ENCODE measurements at regions not wholly inside any gene's neighbourhood (a gene's known extent, or its start where the extent isn't known, plus 50 kb on each side); places are given as distances from the start of the nearest gene placed in this dataset.
"Not testable (repeated sequence)": the region's sequence is repeated elsewhere in the genome, so short reads cannot be mapped to it uniquely, and the experiment has no call there.

DNA sequence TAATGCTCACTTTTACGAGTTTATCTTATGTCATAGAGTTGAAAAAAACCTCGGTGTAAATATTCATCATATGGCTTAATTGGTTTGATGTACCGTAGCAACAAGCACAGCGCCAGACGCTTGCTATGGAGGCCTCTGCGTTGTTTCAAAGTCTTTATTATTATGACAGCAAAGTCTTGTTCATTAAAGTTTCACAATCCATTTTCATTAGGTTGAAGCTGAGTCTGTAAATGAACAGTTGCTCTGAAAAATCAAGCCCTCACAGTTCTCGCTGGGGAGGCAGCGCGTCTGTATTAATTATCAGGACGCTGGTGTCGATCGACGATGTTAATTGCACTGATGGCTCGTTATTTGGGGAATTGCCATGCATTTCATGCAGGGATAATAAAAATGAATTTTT lies 185.6 kb downstream of the INSC start:
- no peak for DNase-seq (ENCODE audit: low spot score)

DNA sequence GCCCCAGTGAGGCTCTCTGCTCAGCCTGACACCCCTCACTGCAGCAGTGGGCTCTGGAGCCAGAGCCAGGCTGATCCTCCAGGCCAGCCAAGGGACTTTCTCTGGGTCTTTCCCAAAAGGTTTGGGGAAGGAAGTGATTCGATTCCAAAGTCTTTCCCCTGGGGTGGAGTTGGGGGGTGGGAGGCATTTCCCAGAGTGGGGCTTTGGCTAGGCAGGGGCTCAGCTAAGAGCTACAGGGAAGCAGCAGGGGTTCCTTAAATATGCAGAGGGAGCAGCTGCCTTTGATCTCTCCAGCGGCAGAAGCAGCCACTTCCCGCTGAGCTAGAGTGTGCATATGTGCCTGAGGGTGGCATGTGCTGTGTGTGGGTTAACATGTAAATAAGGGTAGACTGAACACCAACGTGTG lies 192.9 kb downstream of the INSC start:
- no peak for DNase-seq (ENCODE audit: low spot score)

DNA sequence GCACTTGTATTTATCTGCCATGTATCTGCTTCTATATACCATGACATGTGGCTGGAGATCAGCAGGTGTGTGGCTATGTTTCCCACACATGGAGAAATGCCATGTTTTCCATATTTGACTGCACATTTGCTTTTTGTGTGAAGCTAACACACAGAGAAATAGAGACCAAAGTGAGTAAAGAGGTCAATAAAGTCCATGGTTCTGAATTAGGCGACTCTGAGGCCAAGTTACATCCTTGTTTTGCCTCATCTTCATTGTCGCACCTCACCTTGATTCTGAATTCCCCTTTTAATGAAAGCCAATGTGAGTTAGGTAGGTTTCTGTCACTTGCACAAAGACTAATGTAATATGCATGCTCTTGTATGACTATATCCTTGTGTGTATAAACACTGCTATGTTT lies 194.1 kb downstream of the INSC start:
- no peak for DNase-seq (ENCODE audit: low spot score)

DNA sequence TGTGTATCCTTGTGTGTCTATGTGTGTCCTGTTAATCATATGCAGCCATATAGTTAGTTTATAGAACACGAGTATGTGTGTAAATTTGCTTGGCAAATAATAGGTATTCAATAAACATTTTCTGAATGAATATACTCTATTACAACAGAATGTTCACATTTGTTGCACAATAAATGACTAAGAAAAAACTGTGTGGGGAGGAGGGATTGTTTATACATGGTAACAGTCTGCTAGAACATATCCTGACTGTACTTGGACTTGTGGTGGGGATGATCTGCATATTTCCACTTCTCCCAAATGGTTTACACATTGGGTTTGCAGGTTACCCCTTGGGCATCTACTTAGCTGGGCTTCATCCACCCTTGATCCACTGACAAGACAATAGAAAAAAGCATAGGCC lies 194.6 kb downstream of the INSC start:
- DNase-seq (ENCODE audit: low spot score) = no peak

DNA sequence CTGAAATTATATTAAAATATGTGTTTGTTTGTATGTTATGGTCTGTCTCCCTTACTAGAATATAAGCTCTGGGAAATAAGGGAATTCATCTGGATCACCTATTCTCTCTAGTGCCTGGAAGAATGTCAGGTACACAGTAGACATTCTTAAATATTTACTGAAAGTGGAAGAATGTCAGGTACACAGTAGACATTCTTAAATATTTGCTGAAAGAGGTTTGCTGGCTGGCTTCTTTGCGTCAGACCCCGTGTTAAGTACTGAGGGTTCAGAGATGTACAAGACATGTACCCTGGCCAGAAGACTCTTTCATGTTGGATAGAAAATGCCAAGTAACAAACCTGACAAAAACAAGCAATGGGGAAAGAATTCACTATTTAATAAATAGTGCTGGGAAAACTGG lies 199.1 kb downstream of the INSC start:
- no peak for DNase-seq (ENCODE audit: low spot score)

DNA sequence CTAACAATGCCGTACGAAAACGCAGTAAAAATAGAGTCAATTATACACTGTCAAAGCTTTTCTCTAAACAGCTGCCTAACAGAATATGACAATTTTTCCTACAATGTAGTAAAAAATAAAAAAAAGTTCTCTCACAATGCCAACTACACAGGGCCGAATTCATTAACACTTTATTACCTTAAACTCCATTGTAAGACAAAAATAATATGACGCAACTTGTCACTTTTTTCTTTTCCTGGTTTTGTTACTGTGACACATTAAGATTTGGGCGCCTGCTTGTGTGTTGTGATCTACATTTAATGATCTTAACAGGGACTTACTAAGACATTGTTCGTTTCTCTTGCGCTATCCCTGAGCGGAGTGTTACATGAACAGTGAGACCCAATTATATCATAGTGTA lies 204.1 kb downstream of the INSC start:
- DNase-seq (ENCODE audit: low spot score) = no peak

DNA sequence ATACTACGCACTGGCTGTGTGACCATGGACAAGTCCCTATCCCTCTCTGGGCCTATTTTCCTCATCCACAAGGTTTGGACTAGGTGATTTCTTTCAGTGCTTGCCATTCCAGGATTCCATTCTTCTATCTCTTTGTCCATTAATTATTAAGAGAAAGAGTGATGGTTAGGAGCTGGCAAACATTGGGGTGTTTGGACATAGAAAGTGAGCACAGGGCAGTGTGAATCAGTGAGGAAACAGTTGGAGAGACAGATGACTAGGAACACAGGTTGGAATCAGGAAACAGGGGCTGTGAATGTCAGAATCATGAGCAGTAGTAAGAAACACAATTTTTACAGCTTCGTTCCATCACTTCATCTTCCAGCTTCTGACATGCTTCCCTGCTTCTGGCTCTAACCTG lies 211.8 kb downstream of the INSC start:
- no peak for DNase-seq (ENCODE audit: low spot score)

DNA sequence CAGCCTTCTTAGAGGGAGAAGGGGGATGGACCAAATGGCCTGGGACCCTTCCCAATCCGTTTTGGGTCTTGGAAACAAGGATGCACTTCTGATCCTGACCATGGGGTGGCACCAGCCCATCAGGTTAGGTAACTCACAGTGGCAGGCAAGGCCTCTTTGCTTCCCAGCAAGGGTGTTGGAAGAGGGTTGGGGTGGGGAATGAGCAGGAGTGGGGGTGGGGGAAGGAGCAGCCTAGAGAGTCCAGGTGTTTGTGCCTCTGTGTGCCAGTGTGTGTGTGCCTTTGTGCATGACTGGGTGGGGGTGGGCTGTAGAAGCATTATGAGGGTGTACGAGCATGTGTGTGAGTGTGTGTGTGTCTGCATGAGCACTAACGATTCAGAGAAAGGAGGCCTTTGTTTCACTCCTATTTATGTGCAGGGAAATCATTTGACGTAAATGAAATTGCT lies 213.1 kb downstream of the INSC start:
- DNase-seq (ENCODE audit: low spot score) = peak; percentile 28

DNA sequence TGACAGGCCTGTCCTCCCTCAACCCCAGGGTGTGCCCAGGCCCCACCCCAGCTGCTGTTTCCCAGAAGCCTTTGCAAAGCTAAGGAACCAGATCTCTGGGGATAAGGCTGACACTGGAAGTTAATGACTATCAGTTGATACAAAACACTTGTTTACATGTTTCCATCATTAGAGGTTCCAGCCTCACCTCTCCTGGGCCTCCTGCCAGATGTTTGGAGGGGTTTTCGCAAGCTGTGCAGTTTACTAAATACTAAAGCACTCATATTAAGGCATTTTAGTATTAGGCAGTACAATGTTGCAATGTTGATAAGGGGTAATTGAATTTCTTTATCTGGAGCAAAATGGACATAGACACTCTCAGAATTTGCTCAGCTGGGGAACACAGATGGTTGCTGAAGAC lies 218.7 kb downstream of the INSC start:
- DNase-seq (ENCODE audit: low spot score) = no peak

DNA sequence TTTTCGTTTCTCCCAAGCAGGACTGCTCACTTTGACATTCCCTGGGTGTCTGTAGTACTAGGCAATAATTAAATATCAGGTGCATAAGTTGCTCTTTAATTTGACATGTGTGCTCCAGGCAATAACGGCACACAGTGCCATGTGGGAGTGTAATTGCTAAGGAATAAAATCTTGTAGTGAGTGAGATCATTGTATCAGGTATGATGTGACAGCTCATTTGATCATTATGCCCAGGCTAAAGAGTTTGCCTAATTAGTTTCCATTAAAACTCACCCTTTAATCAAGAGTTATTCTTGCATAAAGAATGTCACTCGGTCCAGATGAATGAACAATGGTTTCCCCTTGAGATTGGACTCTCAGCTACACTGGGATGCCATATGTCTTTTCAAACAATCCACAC lies 220.0 kb downstream of the INSC start:
- no peak for DNase-seq (ENCODE audit: low spot score)

DNA sequence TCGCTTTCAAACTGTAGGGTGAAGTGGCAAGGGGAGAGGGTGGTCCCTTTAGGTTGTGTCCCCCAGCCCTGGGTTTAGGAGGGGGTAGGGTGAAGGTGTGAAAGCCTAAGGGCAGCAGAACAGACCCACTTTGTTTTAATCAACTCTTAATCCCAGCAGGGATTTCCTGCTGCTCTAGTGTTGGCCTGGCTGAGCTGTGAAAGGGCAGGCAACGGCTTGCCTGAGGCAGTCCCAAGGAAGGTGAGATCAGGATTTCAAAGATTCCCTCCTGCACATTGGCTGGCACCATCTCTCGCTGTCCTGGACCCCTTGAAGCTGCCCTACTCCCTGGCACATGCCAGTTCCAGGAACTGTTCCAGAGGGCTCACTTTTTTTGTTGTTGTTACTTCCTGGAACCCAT lies 221.3 kb downstream of the INSC start:
- DNase-seq (ENCODE audit: low spot score) = no peak

DNA sequence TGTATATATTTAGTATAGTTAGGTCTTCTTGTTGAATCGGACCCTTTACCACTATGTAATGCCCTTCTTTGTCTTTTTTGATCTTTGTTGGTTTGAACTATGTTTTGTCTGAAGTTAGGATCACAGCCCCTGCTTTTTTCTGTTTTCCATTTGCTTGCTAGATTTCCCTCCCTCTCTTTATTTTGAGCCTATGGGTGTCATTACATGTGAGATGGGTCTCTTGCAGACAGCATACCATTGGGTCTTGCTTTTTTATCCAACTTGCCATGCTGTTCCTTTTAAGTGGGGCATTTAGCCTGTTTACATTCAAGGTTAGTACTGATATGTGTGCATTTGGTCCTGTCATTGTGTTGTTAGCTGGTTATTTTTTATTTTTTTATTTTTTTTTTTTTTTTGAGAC lies 224.6 kb downstream of the INSC start:
- no peak for DNase-seq (ENCODE audit: low spot score)

DNA sequence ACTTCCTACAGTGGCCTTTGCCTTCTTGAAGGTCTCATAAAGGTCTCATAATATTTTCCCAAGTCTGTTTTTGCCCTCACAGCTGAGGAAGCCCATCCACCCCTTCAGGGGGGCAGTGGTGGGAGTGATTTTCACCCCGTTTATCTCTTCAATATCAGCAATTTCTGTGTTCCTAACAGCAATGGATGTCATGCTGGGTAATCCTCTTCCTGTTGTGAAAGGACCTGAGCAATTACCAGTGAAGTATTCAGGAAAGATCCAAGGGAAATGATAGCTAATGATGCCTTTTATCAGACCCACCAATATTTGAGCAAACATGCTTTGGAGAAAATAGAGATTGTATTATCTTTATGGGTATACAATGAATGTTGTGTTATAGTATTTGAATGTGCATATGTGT lies 226.9 kb downstream of the INSC start:
- DNase-seq (ENCODE audit: low spot score) = no peak

DNA sequence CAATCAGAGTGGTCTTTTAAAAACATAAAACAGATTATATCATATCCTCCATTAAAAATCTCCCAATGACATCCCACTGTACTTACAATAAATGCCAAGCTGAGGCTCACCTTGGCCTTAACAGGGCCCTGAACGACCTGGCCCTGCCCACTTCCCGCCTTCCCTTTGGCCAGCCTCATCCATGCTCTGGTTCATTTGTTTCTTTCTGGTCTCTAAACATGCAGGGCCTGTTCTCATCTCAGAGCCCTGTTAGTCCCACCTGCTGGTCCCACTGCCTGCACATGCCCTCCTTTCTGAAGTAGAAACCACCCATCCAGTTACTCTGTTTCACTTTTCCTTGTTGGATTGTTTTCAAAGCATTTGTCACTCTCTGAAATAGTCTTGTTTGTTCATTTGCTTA lies 227.4 kb downstream of the INSC start:
- no peak for DNase-seq (ENCODE audit: low spot score)

DNA sequence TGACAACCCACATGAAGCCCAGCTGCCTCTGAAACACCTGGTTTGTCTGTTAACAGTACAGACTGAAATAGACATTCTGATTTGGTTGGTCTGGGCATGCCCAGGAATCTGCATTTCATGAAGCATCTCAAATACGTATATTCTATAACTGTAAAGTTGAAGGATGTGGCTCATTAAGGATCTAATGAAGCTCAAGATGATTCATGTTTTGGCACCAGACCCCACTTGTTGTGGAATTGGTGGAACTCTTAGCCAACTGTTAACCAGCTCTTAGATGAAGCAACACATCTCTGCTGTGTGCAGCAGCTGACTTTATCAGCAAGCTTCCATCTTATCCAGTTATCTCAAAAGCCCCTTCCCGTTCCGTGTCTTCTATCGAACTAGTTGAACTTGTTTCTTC lies 232.2 kb downstream of the INSC start:
- DNase-seq (ENCODE audit: low spot score) = no peak

DNA sequence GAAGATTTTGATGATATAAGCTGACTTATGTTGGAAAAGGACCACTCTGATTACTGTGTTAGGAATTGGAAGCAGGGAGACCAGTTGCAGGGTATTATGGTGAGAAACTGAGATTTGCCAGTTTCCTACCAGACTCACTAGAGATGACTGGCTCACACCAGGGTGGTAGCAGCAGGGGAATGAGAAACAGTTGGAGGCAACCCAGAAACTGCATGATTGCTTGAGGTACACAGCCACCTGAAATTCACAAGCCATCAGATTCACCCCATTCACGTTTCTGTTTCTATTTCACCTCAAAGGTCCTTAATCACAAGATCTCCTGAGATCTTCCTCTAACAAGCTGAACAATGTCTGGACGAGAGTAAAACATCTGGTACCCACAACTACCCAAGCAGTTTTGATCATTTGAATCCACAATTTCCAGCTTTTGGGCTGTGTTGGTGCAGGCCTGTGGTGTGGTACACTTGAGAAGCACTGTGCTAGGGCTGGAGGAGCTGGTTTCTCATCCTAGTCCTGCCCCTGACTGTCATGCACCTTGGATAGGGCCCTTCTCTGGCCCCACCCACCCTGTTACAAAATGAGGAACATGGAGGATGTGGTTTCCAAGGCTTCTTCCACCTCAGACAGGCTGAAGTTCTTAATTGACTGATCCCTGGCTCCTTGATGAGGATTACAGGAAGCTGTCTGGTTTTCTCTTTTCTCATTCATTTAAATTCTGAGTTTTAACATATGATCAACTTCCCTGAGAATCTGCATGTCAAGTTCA lies 233.4 kb downstream of the INSC start:
- no peak for DNase-seq (ENCODE audit: low spot score)

DNA sequence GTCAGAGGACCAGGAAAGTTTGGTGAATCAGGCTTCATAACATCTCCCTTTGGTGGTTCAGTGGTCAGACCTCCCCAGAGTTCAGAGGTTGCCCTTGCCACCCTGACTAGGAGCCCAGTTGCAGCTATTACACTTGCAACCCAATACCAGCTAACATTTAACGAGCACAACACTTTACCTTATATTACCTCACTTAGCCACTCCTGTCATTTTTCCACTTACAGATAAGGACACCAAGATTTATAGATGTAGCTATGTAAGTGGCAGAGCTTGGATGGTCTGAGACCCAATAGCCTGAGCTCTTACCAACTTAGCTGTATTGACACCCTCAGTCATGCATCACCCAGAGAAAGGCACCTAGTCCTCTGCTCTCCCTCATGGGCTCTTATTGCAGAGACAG lies 234.7 kb downstream of the INSC start:
- DNase-seq (ENCODE audit: low spot score) = no peak

DNA sequence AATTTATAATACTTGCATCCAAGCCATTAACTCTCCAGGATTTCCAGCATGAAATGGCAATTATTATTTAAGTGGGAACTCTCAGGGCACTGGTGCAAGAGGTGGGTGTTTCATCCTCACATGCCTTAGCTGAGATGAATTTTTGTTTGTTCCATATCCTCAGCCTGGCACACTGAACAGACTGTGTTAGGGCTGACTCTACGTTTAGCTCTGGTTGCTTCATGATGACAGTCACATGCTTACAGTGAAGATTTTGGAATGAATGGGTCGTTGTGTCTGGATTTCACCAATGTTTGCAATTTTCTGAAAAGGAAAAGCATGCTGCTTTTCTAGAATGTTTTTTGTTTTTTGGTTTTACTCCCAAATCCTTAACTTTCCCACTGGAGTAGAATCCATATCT lies 246.6 kb downstream of the INSC start:
- DNase-seq (ENCODE audit: low spot score) = no peak

DNA sequence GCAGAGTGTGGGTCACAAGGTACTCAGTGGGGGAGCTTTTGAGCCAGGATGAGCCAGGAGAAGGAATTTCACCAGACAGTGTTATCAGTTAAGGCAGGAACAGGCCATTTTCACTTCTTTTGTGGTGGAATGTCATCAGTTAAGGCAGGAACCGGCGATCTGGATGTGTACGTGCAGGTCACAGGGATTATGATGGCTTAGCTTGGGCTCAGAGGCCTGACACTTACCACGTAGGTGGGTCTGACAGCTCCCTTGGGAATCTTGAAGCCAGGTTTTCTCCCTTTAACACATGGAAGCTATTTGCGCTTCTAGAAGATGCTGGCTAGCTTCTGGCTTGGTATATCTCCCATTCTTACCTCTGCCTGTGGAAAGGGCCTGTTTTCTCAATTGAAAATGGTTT lies 250.6 kb downstream of the INSC start:
- DNase-seq (ENCODE audit: low spot score) = not testable (repeated sequence)

DNA sequence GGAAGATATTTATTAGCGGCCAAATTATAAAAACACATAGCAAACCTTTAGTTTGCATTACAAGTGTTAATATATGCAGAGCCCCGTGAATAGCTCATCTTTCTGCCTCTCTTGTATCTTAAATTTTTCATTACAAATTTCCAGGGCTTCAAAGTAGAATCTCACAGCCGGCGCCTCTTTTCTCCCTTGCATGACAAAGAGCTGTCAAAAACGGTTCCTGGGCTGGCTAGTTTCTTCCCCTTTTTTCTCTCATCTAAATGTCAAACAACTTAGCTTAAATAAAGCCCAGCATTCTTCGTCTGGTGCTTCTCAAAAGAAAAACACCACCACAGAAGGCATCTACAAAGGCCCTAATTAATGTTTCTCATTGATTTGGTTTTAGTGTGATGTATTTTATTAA lies 253.0 kb downstream of the INSC start:
- DNase-seq (ENCODE audit: low spot score) = no peak

DNA sequence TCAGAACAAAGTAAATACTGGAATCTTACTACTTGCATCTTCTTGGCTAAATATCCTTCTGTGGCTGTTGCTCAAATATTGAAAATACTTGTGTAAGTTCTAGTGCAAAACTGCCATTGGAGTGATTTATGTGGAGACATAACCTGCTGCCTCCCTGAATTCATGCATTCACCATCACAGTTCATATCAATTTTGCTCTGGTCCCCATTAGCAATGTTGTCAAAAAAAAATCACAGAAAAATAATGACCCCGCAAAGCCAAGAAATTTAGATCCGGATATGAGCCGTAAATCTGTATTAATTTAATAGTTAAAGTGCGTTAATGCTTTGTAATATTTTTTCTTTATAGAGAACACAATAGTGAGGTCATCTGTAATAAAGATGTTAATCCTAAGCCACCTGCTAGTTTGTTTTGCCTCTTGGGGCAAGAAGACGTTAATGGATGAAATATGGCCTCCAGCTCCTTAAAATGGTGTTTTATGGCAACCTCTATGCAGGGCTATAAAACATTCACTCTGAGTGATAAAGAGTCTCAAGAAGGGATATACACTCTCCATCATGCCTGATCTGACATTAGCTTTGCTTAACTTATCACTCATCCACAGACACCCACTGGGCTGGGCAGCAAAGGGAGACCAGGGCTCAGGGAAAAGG lies 255.9 kb downstream of the INSC start:
- no peak for DNase-seq (ENCODE audit: low spot score)

DNA sequence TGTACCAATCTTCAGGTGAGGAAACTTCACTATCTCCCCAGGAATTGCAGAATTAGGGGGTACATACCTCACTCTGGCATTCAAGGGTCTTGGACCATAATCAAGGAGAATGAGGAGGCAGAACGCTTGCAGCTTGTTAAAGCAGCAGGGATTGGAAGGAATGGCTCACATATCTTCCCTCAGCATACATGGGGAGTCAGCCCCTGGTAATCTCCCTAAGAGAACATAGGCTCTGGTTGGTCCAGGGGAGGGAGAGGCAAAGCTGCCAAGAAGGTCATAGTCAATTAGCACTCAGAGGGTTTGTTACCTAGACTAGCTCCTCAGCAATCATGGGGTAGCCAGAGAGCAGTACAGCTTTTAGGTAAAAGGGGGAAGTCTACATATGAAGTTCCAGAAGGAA lies 256.8 kb downstream of the INSC start:
- DNase-seq (ENCODE audit: low spot score) = no peak

DNA sequence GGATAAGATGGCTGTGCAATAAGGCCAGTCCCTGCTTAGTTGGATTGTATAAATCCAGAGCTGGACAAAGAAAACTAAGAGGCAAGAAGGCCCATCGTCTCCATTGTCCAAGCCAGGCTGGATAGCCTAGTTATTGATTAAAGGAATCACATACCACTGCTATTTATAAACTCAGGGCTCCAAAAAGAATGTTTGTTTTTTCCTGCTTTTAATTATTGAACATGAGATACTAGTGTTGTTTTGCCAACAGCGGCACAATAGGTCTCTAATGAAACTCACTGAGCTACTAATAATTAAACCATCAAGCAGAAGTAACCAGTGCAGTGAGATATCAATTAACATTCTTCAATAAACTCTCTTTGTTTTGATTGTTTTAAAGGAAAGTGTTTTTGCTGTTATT lies 259.7 kb downstream of the INSC start:
- DNase-seq (ENCODE audit: low spot score) = no peak

DNA sequence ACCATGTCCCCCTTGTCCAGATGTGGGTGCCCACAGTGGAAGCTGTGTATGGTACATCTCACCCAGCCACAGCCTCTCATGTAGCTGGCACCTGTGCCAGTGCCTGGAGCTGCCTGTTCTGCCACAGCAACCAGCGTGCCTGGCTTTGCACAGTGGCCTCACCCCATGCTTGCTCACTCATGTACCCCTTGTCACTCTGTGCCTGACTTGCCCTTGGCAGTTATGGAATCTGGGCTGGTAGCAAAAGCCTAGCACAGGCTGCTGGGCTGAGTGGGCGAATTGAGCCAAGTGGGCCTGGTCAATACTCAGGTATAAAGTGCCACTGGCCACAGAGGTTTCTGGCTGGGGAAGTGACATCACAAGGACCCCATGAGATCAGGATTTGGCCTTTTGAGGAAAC lies 264.2 kb downstream of the INSC start:
- DNase-seq (ENCODE audit: low spot score) = no peak
